CD4-positive, alpha-beta T cell treated with Interleukin-12 subunit alpha and Interleukin-12 subunit beta, for 1 hour (primary cell): ENCODE measurements at regions not wholly inside any gene's neighbourhood (a gene's known extent, or its start where the extent isn't known, plus 50 kb on each side); places are given as distances from the start of the nearest gene placed in this dataset.

ENCODE experiments used
- DNase-seq: peaks from one replicate; pipeline ENCODE4 v3.0.0-alpha.2; 2020

GRCh38 chr3:80263260-80263659, 495.5 kb upstream of the ROBO1 start:
- no peak for DNase-seq

- DNase-seq, result no peak
Observed at GRCh38 chr3:80261082-80261481, 493.3 kb upstream of the ROBO1 start.

GRCh38 chr3:80259736-80260135, 491.9 kb upstream of the ROBO1 start:
- no peak for DNase-seq

- no peak for DNase-seq
Observed at GRCh38 chr3:80252113-80252512, 484.3 kb upstream of the ROBO1 start.

- DNase-seq, result no peak
Observed at GRCh38 chr3:80247766-80248165, 480.0 kb upstream of the ROBO1 start.

GRCh38 chr3:80244390-80244789, 476.6 kb upstream of the ROBO1 start:
- DNase-seq, result no peak

- DNase-seq, result no peak
Observed at GRCh38 chr3:80241791-80242190, 474.0 kb upstream of the ROBO1 start.

GRCh38 chr3:80239301-80239700, 471.5 kb upstream of the ROBO1 start:
- no peak for DNase-seq

- no peak for DNase-seq
Observed at GRCh38 chr3:80238606-80239005, 470.8 kb upstream of the ROBO1 start.

- no peak for DNase-seq
Observed at GRCh38 chr3:80238152-80238551, 470.4 kb upstream of the ROBO1 start.

- no peak for DNase-seq
Observed at GRCh38 chr3:80234706-80235105, 466.9 kb upstream of the ROBO1 start.

GRCh38 chr3:80233576-80233975, 465.8 kb upstream of the ROBO1 start:
- no peak for DNase-seq

GRCh38 chr3:80232760-80233159, 465.0 kb upstream of the ROBO1 start:
- DNase-seq, result no peak

- no peak for DNase-seq
Observed at GRCh38 chr3:80230962-80231361, 463.2 kb upstream of the ROBO1 start.

GRCh38 chr3:80227216-80227615, 459.4 kb upstream of the ROBO1 start:
- DNase-seq, result no peak

- no peak for DNase-seq
Observed at GRCh38 chr3:80215191-80215590, 447.4 kb upstream of the ROBO1 start.

GRCh38 chr3:80213086-80213485, 445.3 kb upstream of the ROBO1 start:
- DNase-seq, result no peak

- DNase-seq, result no peak
Observed at GRCh38 chr3:80192936-80193335, 425.1 kb upstream of the ROBO1 start.

- no peak for DNase-seq
Observed at GRCh38 chr3:80190051-80190450, 422.3 kb upstream of the ROBO1 start.

GRCh38 chr3:80187981-80188380, 420.2 kb upstream of the ROBO1 start:
- DNase-seq, result no peak

- DNase-seq, result no peak
Observed at GRCh38 chr3:80159990-80160506, 392.2 kb upstream of the ROBO1 start.

GRCh38 chr3:80158332-80158731, 390.5 kb upstream of the ROBO1 start:
- no peak for DNase-seq

- DNase-seq, result no peak
Observed at GRCh38 chr3:80157546-80157945, 389.7 kb upstream of the ROBO1 start.

- no peak for DNase-seq
Observed at GRCh38 chr3:80152692-80153091, 384.9 kb upstream of the ROBO1 start.

GRCh38 chr3:80142714-80143113, 374.9 kb upstream of the ROBO1 start:
- DNase-seq, result no peak

GRCh38 chr3:80141557-80141956, 373.8 kb upstream of the ROBO1 start:
- DNase-seq, result no peak
